SH-SY5Y (cell line): ENCODE measurements at regions not wholly inside any gene's neighbourhood (a gene's known extent, or its start where the extent isn't known, plus 50 kb on each side); places are given as distances from the start of the nearest gene placed in this dataset.

Experiments
- GATA2 ChIP-seq: IDR thresholded peaks from 2 replicates; pipeline ENCODE4 v1.6.1; 2011; ENCODE audit warnings: mild to moderate bottlenecking, low read depth, low read length
- GATA3 ChIP-seq: IDR thresholded peaks from 2 replicates; pipeline ENCODE4 v1.6.1; 2011; ENCODE audit warnings: low read depth, mild to moderate bottlenecking, low read length, moderate library complexity

- TF ChIP-seq GATA2 = no peak
- TF ChIP-seq GATA3 = no peak
Measured at GRCh38 chr7:118877187-118877586, 652.7 kb downstream of the ANKRD7 start.
